GM19023 (cell line): ENCODE measurements at regions not wholly inside any gene's neighbourhood (a gene's known extent, or its start where the extent isn't known, plus 50 kb on each side); places are given as distances from the start of the nearest gene placed in this dataset.

Source experiments
- ATAC-seq: cut with Tn5 transposase; IDR thresholded peaks from one replicate; pipeline ENCODE4 v1.9.1; 2021; ENCODE audit warnings: mild to moderate bottlenecking, moderate library complexity; ENCODE audit not compliant: unreplicated experiment

- ATAC-seq = peak; percentile 71
These were observed 365.7 kb upstream of the CADM1 start for GRCh38 chr11:115869780-115870431.

- ATAC-seq = no peak
These were observed 364.9 kb upstream of the CADM1 start for GRCh38 chr11:115869131-115869530.

GRCh38 chr11:115860246-115860645, 356.0 kb upstream of the CADM1 start:
- ATAC-seq = no peak

GRCh38 chr11:115848611-115849010, 344.4 kb upstream of the CADM1 start:
- ATAC-seq = no peak

- no peak for ATAC-seq
These were observed 343.9 kb upstream of the CADM1 start for GRCh38 chr11:115848080-115848479.

GRCh38 chr11:115845872-115846271, 341.7 kb upstream of the CADM1 start:
- ATAC-seq = no peak

GRCh38 chr11:115843685-115844084, 339.5 kb upstream of the CADM1 start:
- no peak for ATAC-seq

GRCh38 chr11:115843111-115843510, 338.9 kb upstream of the CADM1 start:
- ATAC-seq = no peak

GRCh38 chr11:115820026-115820425, 315.8 kb upstream of the CADM1 start:
- no peak for ATAC-seq

GRCh38 chr11:115819014-115819413, 314.8 kb upstream of the CADM1 start:
- no peak for ATAC-seq

GRCh38 chr11:115817844-115818468, 313.7 kb upstream of the CADM1 start:
- no peak for ATAC-seq

- ATAC-seq = no peak
These were observed 304.2 kb upstream of the CADM1 start for GRCh38 chr11:115808351-115808940.

GRCh38 chr11:115806056-115806455, 301.8 kb upstream of the CADM1 start:
- no peak for ATAC-seq

- ATAC-seq = no peak
These were observed 299.0 kb upstream of the CADM1 start for GRCh38 chr11:115803073-115803740.

- ATAC-seq = no peak
These were observed 298.4 kb upstream of the CADM1 start for GRCh38 chr11:115802641-115803040.

- ATAC-seq = no peak
These were observed 288.7 kb upstream of the CADM1 start for GRCh38 chr11:115792903-115793302.

- no peak for ATAC-seq
These were observed 283.1 kb upstream of the CADM1 start for GRCh38 chr11:115787302-115787701.

- no peak for ATAC-seq
These were observed 280.7 kb upstream of the CADM1 start for GRCh38 chr11:115784796-115785521.

GRCh38 chr11:115780646-115781362, 276.6 kb upstream of the CADM1 start:
- ATAC-seq = no peak

- ATAC-seq = no peak
These were observed 274.9 kb upstream of the CADM1 start for GRCh38 chr11:115778928-115779650.
